ENCODE measurements at regions not wholly inside any gene's neighbourhood (a gene's known extent, or its start where the extent isn't known, plus 50 kb on each side); places are given as distances from the start of the nearest gene placed in this dataset.

DNA sequence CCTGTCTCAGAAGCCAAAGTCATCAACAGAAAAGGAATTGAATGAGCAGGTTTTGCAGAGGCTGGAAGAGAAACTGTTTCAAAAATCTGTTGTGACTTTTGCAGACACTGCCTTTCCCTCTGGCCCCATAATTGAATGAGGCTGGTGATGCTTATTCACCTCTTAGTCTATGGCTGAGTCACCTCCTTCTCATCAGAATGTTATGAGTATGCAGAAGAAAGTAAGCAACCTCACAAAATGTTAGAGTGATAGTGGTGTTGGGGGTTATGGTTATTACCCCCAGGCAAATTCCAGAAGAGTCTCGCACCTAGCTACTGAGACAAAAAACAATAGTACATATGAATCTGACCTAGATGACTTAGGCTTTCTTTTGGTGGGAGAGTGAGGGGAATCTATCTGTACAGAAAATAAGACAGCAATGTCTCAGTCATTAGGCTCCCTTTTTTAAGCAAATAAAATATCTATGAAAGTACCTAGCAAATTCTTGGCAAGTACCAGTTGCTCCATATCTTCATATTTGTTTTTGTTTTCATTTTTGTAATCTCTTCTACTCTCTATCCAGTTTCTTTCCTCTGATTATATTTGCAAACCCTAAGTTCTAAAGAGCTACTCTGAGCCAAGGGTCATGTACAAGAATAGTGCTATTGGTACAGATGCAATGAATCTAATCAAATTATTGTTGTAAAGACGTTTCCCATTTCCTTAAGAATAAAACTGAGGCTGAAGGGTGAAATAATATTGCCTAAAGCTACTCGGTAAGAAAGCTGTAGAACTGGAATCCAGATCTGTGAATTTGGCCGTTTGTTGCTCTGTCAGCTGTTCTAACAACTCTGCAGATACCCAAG, 498.1 kb upstream of the TNC start:
- Histone ChIP-seq H3K36me3 (ENCODE audit: control insufficient read depth in 4 of 4, insufficient read depth in 3 of 4, low read depth in 1 of 4, low read length in 3 of 4) (no peaks in the 10 kb centered on the region), H3K4me1 (ENCODE audit: control insufficient read depth in 4 of 4, insufficient read depth in 4 of 4, low read length in 3 of 4) (no peaks in the 10 kb centered on the region), H3K27me3 (ENCODE audit: control insufficient read depth in 4 of 4, insufficient read depth in 4 of 4, low read length in 3 of 4) (peaks cover 0 to 7% (median 2%) of the 10 kb centered on the region in 4 donors), H3K4me3 (ENCODE audit: low read depth in 1 of 3, low read length in 3 of 3) (no peak overlapping the region), H3K9me3 (ENCODE audit: control insufficient read depth in 4 of 4, low read length in 3 of 4) (no peaks in the 10 kb centered on the region), H3K9ac (ENCODE audit: low read depth in 1 of 2, low read length in 2 of 2) (no peak overlapping the region), H3K27ac (ENCODE audit: low read depth in 1 of 2, low read length in 2 of 2) (no peak overlapping the region)
- TF ChIP-seq, protein P1, sequence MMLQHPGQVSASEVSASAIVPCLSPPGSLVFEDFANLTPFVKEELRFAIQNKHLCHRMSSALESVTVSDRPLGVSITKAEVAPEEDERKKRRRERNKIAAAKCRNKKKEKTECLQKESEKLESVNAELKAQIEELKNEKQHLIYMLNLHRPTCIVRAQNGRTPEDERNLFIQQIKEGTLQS (IDR thresholded peaks at IDR 0.05): no peak
- TF ChIP-seq FOXA2 (IDR thresholded peaks at IDR 0.05) (no peak), JUND (IDR thresholded peaks at IDR 0.05) (no peak), TAF1 (conservative IDR thresholded peaks at IDR 0.05) (no peak), GABPA (IDR thresholded peaks at IDR 0.05 in 1 of 2, conservative IDR thresholded peaks at IDR 0.05 in 1 of 2) (no peak), EGR1 (IDR thresholded peaks at IDR 0.05; ENCODE audit: low read depth in 2 of 2) (no peak), SP1 (IDR thresholded peaks at IDR 0.05) (no peak)
- TF ChIP-seq, protein P2, sequence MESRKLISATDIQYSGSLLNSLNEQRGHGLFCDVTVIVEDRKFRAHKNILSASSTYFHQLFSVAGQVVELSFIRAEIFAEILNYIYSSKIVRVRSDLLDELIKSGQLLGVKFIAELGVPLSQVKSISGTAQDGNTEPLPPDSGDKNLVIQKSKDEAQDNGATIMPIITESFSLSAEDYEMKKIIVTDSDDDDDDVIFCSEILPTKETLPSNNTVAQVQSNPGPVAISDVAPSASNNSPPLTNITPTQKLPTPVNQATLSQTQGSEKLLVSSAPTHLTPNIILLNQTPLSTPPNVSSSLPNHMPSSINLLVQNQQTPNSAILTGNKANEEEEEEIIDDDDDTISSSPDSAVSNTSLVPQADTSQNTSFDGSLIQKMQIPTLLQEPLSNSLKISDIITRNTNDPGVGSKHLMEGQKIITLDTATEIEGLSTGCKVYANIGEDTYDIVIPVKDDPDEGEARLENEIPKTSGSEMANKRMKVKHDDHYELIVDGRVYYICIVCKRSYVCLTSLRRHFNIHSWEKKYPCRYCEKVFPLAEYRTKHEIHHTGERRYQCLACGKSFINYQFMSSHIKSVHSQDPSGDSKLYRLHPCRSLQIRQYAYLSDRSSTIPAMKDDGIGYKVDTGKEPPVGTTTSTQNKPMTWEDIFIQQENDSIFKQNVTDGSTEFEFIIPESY (IDR thresholded peaks at IDR 0.05): no peak
- TF ChIP-seq, protein P3, sequence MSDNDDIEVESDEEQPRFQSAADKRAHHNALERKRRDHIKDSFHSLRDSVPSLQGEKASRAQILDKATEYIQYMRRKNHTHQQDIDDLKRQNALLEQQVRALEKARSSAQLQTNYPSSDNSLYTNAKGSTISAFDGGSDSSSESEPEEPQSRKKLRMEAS (IDR thresholded peaks at IDR 0.05): no peak
- WGBS: 61% methylated on average over 4 of the region's 4 CpGs
- no peak for DNase-seq (ENCODE audit: low spot score)

DNA sequence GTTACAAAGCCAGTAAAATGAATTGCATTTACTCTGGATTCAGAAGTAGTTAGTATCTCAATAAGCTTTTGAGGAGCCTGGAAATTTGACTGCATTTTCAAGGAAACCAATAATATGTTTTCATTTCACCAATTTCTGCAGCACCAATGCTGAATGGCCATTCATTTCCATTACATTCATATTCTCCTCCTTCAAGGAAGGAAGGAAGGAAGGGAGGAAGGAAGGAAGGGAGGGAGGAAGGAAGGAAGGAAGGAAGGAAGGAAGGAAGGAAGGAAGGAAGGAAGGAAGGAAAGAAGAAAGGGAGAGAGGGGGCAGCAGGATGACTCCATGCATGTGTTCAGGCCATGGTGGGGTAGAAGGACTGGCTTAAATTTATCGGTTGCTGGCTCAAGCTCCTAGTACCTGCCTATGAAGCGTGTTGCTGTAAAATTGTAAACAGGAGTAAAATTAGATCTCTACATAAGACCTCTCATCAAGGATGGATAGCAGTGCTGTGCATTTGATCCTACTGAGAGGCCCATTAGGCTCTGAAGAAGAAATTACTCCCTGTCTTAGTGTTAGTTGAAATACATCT, 498.8 kb upstream of the TNC start:
- DNase-seq (ENCODE audit: low spot score): no peak
- no peaks in the 10 kb centered on the region for H3K4me1 ChIP-seq (ENCODE audit: control insufficient read depth in 4 of 4, insufficient read depth in 4 of 4, low read length in 3 of 4)
- no peaks in the 10 kb centered on the region for H3K9me3 ChIP-seq (ENCODE audit: control insufficient read depth in 4 of 4, low read length in 3 of 4)
- H3K36me3 ChIP-seq (ENCODE audit: control insufficient read depth in 4 of 4, insufficient read depth in 3 of 4, low read depth in 1 of 4, low read length in 3 of 4): no peaks in the 10 kb centered on the region
- TF ChIP-seq RXRA (IDR thresholded peaks at IDR 0.05) (no peak), FOXA2 (IDR thresholded peaks at IDR 0.05) (no peak), HNF4A (conservative IDR thresholded peaks at IDR 0.05) (no peak), EGR1 (IDR thresholded peaks at IDR 0.05; ENCODE audit: low read depth in 2 of 2) (no peak), GABPA (IDR thresholded peaks at IDR 0.05 in 1 of 2, conservative IDR thresholded peaks at IDR 0.05 in 1 of 2) (no peak), SP1 (IDR thresholded peaks at IDR 0.05) (no peak), JUND (IDR thresholded peaks at IDR 0.05) (no peak), YY1 (IDR thresholded peaks at IDR 0.05) (no peak), NR2F2 (IDR thresholded peaks at IDR 0.05) (no peak), HNF4G (IDR thresholded peaks at IDR 0.05) (no peak), RAD21 (IDR thresholded peaks at IDR 0.05) (no peak)
- TF ChIP-seq, protein P4, sequence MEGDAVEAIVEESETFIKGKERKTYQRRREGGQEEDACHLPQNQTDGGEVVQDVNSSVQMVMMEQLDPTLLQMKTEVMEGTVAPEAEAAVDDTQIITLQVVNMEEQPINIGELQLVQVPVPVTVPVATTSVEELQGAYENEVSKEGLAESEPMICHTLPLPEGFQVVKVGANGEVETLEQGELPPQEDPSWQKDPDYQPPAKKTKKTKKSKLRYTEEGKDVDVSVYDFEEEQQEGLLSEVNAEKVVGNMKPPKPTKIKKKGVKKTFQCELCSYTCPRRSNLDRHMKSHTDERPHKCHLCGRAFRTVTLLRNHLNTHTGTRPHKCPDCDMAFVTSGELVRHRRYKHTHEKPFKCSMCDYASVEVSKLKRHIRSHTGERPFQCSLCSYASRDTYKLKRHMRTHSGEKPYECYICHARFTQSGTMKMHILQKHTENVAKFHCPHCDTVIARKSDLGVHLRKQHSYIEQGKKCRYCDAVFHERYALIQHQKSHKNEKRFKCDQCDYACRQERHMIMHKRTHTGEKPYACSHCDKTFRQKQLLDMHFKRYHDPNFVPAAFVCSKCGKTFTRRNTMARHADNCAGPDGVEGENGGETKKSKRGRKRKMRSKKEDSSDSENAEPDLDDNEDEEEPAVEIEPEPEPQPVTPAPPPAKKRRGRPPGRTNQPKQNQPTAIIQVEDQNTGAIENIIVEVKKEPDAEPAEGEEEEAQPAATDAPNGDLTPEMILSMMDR (IDR thresholded peaks at IDR 0.05; ENCODE audit: low read depth, low read length, missing input control): no peak
- TF ChIP-seq, protein P5, sequence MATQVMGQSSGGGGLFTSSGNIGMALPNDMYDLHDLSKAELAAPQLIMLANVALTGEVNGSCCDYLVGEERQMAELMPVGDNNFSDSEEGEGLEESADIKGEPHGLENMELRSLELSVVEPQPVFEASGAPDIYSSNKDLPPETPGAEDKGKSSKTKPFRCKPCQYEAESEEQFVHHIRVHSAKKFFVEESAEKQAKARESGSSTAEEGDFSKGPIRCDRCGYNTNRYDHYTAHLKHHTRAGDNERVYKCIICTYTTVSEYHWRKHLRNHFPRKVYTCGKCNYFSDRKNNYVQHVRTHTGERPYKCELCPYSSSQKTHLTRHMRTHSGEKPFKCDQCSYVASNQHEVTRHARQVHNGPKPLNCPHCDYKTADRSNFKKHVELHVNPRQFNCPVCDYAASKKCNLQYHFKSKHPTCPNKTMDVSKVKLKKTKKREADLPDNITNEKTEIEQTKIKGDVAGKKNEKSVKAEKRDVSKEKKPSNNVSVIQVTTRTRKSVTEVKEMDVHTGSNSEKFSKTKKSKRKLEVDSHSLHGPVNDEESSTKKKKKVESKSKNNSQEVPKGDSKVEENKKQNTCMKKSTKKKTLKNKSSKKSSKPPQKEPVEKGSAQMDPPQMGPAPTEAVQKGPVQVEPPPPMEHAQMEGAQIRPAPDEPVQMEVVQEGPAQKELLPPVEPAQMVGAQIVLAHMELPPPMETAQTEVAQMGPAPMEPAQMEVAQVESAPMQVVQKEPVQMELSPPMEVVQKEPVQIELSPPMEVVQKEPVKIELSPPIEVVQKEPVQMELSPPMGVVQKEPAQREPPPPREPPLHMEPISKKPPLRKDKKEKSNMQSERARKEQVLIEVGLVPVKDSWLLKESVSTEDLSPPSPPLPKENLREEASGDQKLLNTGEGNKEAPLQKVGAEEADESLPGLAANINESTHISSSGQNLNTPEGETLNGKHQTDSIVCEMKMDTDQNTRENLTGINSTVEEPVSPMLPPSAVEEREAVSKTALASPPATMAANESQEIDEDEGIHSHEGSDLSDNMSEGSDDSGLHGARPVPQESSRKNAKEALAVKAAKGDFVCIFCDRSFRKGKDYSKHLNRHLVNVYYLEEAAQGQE (IDR thresholded peaks at IDR 0.05): no peak
- TF ChIP-seq, protein P1 (IDR thresholded peaks at IDR 0.05): no peak
- TF ChIP-seq, protein P2 (IDR thresholded peaks at IDR 0.05): no peak
- TF ChIP-seq, protein P3 (IDR thresholded peaks at IDR 0.05): no peak
- H3K27me3 ChIP-seq (ENCODE audit: control insufficient read depth in 4 of 4, insufficient read depth in 4 of 4, low read length in 3 of 4): peaks cover 0 to 7% (median 2%) of the 10 kb centered on the region in 4 donors
- no peak overlapping the region for H3K9ac ChIP-seq (ENCODE audit: low read depth in 1 of 2, low read length in 2 of 2)
- H3K4me3 ChIP-seq (ENCODE audit: low read depth in 1 of 3, low read length in 3 of 3): no peak overlapping the region
- WGBS: 94% methylated on average over 2 of the region's 2 CpGs
- H3K27ac ChIP-seq (ENCODE audit: low read depth in 1 of 2, low read length in 2 of 2): no peak overlapping the region

Measured in liver (tissue), 8 donors.